Skeletal muscle cell (primary cell): ENCODE measurements at regions not wholly inside any gene's neighbourhood (a gene's known extent, or its start where the extent isn't known, plus 50 kb on each side); places are given as distances from the start of the nearest gene placed in this dataset.
"Not testable (repeated sequence)": the region's sequence is repeated elsewhere in the genome, so short reads cannot be mapped to it uniquely, and the experiment has no call there.

ENCODE experiments used
- DNase-seq: peaks from one replicate; pipeline ENCODE4 v3.0.0-alpha.2; 2010; ENCODE audit warnings: low read depth
- H3K4me3 ChIP-seq: 2 replicates; pipeline ENCODE4 v1.5.1; 2011; ENCODE audit warnings: low read depth, mild to moderate bottlenecking, control low read depth, low read length, moderate library complexity

DNA sequence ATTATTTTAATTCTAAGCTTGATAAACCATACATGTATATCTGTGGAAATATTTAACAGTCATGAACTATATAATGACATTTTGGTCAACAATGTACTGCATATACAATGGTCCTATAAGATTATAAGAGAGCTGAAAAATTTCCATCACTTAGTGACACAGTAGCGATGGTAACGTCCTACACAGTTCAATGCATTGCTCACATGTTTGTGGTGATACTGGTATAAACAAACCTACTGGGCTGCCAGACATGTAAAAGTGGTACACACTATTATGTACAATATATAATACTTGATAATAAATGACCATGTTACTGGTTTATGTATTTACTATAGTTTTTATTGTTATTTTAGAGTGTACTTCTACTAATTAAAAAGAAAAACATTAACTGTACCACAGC, 841.9 kb downstream of the LTN1 start:
- no peak overlapping the region for H3K4me3 ChIP-seq
- no peak for DNase-seq

DNA sequence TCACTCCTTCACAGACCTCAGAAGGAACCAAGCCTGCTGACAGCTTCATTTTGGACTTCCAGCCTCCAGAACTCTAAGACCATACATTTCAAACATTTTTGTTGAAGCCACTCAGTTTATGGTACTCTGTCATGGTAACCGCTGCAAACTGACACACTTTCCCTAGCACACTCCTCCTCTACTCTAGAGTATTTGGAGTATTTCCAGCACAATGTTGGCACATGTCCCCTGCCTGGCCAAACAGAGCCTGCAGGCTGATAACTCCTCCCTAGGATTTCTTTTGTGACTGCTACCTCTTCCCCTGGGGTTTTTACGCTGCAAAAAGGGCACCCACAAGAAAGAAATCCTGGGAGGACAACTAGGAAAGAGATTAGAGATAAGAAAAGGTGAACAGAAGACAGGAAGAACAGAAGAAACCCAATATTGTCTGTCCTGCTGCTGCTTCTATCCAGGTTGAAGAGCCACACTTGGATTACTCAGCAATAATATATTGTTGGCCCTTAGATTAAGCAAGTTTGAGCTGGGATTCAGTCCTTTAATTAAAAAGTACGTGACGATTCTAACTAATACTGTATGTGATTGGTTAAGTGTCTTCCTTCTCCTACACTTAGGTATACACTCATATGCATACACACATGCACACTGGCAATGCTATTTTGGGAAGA, 844.1 kb downstream of the LTN1 start:
- DNase-seq, result no peak
- H3K4me3 ChIP-seq, result no peak overlapping the region

DNA sequence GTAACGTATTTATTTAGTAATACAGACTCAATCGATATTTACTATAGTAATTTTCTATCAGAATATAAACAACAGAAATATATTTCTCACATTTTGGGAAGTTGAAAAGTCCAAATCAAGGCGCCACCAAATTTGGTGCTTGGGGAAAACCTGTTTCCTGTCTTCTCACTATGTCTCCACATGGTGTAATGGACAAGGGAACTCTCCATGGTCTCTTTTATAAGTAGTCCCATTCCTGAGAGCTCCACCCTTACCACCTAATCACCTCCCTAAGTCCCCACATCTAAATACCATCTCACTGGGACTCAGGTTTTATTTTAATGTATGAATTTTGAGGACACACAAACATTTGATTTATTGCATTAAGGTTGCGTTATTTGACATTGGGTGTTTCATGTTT, 848.0 kb downstream of the LTN1 start:
- no peak overlapping the region for H3K4me3 ChIP-seq
- no peak for DNase-seq

DNA sequence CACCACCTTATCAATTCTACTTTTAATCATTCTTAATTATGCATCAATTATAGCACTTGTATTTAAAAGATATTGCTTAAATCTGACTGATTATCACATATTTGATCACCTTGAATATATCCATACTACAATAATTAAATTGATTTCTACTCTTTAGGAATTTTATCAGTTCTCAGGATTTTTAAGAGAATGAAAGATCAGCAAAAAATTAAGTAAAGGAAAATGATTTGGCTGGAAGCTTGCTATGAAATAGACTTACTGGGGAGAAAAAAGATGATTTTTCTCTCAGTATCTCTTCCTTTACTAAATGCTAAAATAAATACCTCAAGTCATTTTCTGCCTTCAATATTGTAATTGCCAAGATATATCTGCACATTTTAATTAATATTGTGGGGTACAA, 848.6 kb downstream of the LTN1 start:
- no peak for DNase-seq
- no peak overlapping the region for H3K4me3 ChIP-seq

DNA sequence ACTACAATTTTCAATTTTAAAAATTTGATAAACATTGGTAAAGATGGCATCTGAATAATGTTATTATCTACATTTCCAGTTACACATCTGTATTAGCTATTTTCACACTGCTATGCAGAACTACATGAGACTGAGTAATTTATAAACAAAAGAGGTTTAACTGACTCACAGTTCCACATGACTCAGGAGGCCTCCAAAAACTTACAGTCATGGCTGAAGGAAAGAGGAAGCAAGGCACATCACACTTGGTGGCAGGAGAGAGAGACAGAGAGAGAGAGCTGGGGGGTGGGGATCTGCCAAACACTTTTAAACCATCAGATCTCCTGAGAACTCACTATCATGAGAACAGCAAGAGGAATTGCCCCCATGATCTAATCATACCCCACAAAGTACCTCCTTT, 850.0 kb downstream of the LTN1 start:
- DNase-seq, result peak; percentile 29
- H3K4me3 ChIP-seq, result no peak overlapping the region

DNA sequence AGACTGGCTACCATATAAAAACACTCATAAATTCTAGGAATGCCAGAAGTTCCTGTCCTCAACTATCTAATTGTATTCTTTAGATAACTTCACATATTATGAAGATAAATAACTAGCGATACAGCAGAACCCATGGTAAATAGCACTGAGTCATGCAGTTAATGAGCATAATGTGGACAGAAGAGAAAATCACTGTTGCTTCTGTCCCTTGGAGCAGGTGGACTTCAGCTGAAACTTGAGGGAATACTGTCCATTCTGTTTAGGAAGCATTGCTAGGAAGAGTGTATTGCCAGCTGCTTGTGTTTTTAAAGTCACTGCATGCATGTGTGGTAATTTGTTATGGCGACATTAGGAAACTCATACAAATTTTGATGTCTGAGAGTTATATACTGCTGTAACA, 854.4 kb downstream of the LTN1 start:
- no peak overlapping the region for H3K4me3 ChIP-seq
- no peak for DNase-seq

DNA sequence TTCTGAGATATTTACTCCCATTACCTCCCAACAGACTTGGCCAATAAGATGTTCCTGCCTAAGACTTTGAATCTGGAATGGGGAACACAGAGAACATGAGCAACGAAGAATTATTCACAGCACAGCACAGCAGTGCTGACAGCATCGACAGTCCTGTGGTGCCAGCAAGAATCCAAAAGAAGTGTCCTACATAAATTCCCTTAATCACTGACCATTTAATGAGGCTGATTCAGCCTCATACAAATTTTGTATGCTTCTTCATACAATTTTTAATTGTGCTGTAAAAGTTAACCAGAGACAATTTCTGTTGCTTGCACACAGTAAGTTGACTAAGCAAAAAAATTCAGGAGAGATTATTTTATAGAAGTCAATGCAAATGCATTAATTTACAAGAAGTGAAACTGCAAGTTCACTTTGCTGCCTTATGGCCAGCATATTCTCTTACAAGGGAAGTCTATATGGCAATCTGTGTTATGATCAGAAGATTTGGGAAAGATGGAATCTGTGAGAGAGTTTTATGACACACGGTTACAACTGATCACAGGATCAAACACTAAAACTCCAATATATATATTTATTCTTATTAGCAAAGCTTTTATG, 855.9 kb downstream of the LTN1 start:
- no peak overlapping the region for H3K4me3 ChIP-seq
- no peak for DNase-seq

DNA sequence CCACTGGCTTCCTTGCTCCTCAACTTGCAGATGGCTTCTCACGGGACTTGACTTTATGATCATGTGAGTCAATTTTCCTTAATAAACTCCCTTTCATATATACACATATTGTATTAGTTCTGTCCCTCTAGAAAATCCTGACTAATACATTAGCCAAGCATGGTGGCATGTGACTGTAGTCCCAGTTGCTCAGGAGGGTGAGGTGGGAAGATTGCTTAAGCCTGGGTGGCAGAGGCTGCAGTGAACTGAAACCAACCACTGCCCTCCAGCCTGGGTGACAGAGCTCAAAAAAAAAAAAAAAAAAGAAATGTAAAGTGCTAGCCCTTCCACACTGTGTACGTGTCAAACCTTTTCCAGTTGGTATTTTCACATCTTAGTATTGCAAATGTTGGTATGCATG, 857.0 kb downstream of the LTN1 start:
- H3K4me3 ChIP-seq, result no peak overlapping the region
- DNase-seq, result no peak

DNA sequence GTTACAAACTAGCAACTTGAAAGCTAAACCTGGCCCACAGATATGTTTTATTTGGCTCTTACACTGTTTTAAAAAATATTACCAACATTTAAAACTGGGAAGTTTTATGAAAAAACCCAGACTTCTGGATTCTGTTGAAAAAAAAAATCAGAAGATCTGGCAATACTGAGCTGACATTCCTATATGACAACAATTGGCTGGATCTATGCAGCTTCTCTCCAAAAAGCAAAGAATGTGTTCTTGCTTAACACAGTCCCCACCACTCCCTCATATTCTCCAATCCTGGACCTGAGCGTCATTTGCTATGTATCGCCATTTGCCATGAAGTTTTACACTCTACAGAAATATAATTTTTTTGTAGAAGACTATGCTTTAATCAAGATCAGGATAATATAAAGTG, 859.6 kb downstream of the LTN1 start:
- DNase-seq, result no peak
- H3K4me3 ChIP-seq, result no peak overlapping the region

DNA sequence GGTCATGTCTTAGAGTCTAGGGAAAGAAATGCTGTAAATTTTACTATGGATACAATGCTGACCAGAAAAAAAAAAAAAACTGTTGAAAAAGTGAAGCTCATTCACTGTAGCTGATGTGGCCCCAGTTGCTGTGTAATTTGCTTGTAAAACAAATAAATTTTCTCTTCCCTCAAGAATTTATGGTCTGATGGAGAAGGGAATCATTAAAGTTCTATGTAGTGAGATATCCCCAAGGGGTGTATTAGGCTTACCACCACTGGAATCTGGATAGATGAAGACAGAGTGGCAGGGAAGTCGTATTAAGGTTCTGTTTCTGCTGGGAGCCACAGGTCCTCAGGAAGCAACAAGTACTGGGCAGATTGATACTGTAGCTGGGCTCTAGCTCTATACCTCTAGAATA, 860.0 kb downstream of the LTN1 start:
- no peak for DNase-seq
- H3K4me3 ChIP-seq, result no peak overlapping the region

DNA sequence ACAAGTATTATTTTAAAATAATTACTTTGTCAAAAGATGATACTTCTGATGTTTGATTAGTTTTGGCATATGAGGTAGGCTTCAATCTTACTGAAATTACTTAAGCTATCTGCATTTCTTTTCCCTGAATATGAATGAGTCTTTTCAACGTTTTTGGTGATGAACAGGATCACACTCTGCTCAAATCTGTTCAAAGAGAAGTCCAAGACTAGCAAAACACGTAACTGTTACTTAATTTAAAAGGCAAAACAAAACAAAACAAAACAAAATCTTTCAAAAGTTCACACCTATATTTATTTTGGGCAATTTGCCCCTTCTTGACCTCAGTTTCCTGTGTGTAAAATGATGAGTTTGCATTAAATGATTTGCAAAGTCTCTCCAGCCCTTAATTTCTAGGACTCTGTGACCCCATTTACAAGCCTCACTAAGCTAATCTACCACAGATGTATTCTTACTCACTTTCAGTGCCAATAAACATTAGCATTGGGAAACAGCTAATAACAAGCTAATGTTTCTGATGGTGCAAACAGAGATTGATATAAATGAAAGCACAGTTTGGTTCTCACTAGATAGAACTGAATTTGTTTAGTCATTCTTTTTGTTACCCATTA, 865.4 kb downstream of the LTN1 start:
- no peak for DNase-seq
- no peak overlapping the region for H3K4me3 ChIP-seq

DNA sequence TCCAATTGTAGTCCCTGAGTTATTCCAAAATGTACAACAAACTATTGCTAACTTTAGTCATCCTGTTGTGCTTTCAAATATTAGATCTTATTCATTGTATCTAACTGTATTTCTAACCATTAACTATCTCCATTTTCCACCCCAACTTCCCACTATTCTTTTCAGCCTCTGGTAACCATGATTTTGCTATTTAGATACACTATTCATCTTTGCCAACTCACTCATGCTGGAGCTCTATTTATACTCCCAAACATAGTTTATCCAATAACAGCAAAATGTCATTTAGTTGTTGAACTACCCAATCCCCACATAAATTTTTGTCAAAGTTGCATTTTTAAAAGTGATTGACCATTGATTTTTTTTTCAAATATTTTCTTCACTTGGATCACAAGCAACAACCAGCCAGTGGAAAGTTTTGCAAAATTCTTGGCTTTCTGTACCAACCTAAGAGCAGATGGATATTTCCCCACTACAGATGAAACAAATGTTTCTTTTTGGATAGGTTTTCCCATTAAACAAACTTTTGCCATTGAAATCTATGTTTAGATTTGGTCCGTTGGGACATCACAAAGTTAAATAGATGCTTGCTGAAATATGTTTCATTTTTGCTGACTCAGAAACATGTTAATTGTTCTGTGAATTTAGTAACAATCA, 866.0 kb downstream of the LTN1 start:
- DNase-seq, result no peak

DNA sequence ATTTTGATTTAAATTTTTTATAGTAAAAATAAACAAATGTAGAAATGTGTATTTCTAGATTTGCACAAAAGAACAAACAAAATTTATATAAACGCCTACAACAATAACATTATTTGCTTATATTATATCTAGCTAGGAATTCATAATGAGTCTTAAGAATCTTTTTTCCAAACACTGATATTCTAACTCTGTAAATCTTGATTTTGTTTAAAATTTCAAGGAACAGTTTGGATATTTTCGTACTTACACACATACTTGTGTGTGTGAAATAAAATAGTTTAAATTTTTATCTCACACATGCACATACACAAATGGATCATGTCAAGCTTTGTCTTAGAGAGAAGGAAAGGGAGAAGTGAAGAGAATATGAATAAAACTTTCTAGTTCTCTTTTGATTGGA, 868.1 kb downstream of the LTN1 start:
- H3K4me3 ChIP-seq, result no peak overlapping the region
- DNase-seq, result no peak

More for the DNA sequence above, 866.0 kb downstream of the LTN1 start:
- H3K4me3 ChIP-seq, result no peak overlapping the region

DNA sequence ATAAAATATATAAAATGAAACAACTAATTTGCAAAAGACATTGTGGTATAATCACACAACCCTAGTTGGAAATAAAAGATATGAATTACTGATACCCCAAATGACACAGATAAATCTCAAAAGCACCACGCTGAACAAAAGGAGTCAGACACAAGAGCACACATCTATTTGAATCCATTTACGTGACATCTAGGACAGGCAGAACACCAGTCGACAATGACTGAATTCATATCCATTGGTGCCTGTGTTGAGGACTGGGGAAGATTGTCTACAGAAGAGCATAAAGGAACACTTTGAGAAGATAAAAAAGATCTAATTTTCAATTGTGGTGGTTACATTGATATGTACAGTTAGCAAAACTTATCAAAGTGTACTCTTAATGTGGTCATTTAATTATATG, 874.1 kb downstream of the LTN1 start:
- DNase-seq, result no peak
- H3K4me3 ChIP-seq, result no peak overlapping the region

DNA sequence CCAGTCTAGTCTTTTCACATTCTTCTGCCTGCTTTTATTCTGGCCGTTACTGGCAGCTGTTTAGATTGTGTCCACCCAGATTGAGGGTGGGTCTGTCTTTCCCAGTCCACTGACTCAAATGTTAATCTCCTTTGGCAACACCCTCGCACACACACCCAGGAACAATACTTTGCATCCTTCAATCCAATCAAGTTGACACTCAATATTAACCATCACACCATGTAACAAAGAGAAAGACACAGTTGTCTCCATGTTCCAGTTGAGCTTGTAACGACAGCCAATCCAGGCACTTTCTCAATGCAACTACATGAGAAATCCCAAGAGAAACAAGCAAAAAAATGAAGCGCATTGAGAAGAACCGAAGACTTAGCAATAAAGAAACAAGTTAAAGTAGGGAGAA, 877.7 kb downstream of the LTN1 start:
- not testable (repeated sequence) for DNase-seq, H3K4me3 ChIP-seq

DNA sequence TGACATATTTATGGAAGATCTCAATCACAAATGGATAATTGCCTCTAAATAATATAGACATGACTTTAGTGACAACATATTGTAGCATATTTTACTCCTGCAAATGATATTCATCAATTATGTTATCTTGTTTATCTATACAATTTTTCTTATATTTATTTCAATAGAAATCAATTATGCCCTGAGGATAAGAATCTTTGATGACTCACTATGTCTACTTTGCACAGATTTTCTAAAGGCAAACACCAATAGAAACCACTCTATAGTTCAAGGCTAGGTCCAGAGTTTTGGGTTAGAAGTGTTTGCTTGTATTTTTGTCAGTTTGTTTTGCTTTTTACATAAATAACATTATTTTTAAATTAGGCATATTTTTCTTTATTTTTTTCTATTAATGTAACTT, 879.0 kb downstream of the LTN1 start:
- no peak for DNase-seq
- no peak overlapping the region for H3K4me3 ChIP-seq

DNA sequence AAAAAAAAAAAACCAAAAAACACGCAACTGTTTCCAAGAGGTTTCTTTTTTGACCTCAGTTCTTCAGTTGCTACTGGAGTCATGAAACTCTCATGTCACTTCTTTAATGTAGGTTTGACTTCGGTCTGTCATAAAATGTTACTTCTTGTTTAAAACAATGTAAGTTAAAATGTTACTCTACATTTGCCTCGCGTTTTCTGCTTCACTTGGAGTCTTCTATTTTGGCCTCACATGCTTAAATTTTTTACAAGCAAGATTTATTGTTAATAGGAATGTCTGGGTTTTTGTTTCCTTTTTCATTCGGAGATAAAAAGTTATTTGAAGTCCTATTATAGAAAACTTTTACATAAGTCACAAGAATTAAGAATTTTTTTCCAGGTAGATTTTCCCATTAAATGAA, 880.2 kb downstream of the LTN1 start:
- no peak for DNase-seq
- H3K4me3 ChIP-seq, result no peak overlapping the region

DNA sequence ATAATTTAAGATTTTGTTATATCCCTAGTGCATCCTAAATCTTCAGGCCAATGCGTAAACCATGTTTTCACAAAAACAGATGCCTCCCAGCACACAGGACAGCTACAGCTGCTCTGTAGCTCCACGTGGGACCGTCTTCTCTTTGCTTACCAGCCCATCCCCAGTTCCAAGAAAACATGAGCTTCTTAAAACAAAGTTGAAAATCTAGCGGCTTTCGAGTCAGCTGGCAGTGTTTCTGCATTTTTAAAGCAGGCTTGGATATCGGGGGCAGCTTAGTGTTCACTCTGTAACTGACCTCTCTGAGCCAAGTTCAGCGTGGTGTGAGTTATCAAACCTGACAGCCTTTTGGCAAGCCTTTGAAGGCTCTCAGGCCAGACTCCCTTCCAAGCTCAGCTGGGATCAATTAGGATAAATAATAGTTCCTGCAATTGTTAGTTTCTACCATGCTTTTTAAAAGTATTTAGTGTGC, 881.5 kb downstream of the LTN1 start:
- peak overlapping the region; percentile 1 for H3K4me3 ChIP-seq
- peak; percentile 86 for DNase-seq

DNA sequence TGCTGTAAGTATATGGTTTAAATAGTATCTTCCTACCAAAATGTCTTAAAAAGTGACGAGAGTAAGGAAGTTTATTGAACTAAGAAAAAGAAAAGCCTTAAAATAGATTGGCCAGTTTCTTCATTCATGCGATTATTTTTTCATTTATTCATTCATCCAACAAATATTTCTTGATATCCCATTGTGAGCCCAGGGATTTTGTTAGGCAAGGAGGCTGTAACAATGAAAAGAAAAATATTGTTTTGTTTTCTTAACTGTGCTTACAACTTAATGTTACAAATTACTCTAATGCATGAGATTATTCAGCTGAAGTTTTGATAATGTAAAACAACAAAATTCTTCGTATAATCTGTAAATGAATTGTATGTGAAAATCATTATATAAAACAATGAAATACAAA, 882.0 kb downstream of the LTN1 start:
- no peak for DNase-seq
- H3K4me3 ChIP-seq, result no peak overlapping the region

DNA sequence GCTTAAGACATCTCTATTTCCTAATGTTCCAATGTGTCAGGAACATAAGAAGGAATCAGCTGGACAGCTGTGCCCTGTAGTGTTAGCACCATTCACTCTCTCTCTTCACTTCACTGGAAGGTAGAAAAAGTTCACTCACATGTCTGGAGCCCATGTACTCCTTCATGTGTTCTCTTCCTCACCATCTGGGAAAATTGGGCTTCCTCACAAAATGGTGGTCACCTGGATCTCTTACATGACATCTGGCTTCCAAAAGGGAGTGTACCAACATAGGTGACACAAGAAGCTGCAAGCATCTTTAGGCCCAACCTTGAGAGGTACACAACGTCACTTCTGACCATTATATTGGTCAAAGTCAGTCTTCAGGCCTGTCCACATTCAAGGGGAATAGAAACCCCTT, 882.6 kb downstream of the LTN1 start:
- DNase-seq, result no peak
- H3K4me3 ChIP-seq, result no peak overlapping the region
